GM19397 (cell line): ENCODE measurements at regions not wholly inside any gene's neighbourhood (a gene's known extent, or its start where the extent isn't known, plus 50 kb on each side); places are given as distances from the start of the nearest gene placed in this dataset.
"Not testable (repeated sequence)": the region's sequence is repeated elsewhere in the genome, so short reads cannot be mapped to it uniquely, and the experiment has no call there.

ENCODE experiments used
- ATAC-seq: cut with Tn5 transposase; IDR thresholded peaks from one replicate; pipeline ENCODE4 v1.9.1; 2021; ENCODE audit warnings: mild to moderate bottlenecking, moderate library complexity; ENCODE audit not compliant: unreplicated experiment

GRCh38 chr13:83825676-83826075, 56.6 kb downstream of the SLITRK1 start:
- no peak for ATAC-seq

GRCh38 chr13:83824560-83824959, 57.7 kb downstream of the SLITRK1 start:
- no peak for ATAC-seq

GRCh38 chr13:83824120-83824519, 58.2 kb downstream of the SLITRK1 start:
- ATAC-seq = no peak

GRCh38 chr13:83819611-83820010, 62.7 kb downstream of the SLITRK1 start:
- ATAC-seq = no peak

GRCh38 chr13:83819156-83819555, 63.1 kb downstream of the SLITRK1 start:
- no peak for ATAC-seq

GRCh38 chr13:83816081-83816480, 66.2 kb downstream of the SLITRK1 start:
- no peak for ATAC-seq

GRCh38 chr13:83815598-83815997, 66.7 kb downstream of the SLITRK1 start:
- no peak for ATAC-seq

GRCh38 chr13:83810136-83810535, 72.1 kb downstream of the SLITRK1 start:
- no peak for ATAC-seq

GRCh38 chr13:83804356-83804962, 77.8 kb downstream of the SLITRK1 start:
- ATAC-seq = no peak

- no peak for ATAC-seq
Measured at GRCh38 chr13:83798731-83799130, 83.5 kb downstream of the SLITRK1 start.

- ATAC-seq = no peak
Measured at GRCh38 chr13:83796364-83796763, 85.9 kb downstream of the SLITRK1 start.

- ATAC-seq = no peak
Measured at GRCh38 chr13:83794583-83794982, 87.7 kb downstream of the SLITRK1 start.

- no peak for ATAC-seq
Measured at GRCh38 chr13:83780227-83780626, 102.0 kb downstream of the SLITRK1 start.

- no peak for ATAC-seq
Measured at GRCh38 chr13:83773961-83774360, 108.3 kb downstream of the SLITRK1 start.

GRCh38 chr13:83765796-83766195, 116.5 kb downstream of the SLITRK1 start:
- no peak for ATAC-seq

- ATAC-seq = no peak
Measured at GRCh38 chr13:83761631-83762030, 120.6 kb downstream of the SLITRK1 start.

GRCh38 chr13:83755210-83755609, 127.1 kb downstream of the SLITRK1 start:
- ATAC-seq = not testable (repeated sequence)

- ATAC-seq = no peak
Measured at GRCh38 chr13:83753912-83754624, 128.2 kb downstream of the SLITRK1 start.

- ATAC-seq = no peak
Measured at GRCh38 chr13:83752141-83752540, 130.1 kb downstream of the SLITRK1 start.

- ATAC-seq = no peak
Measured at GRCh38 chr13:83740622-83741021, 141.7 kb downstream of the SLITRK1 start.

- ATAC-seq = no peak
Measured at GRCh38 chr13:83738407-83738806, 143.9 kb downstream of the SLITRK1 start.

- no peak for ATAC-seq
Measured at GRCh38 chr13:83733293-83733692, 149.0 kb downstream of the SLITRK1 start.

- ATAC-seq = no peak
Measured at GRCh38 chr13:83732755-83733154, 149.5 kb downstream of the SLITRK1 start.
